GM12865 (cell line): ENCODE measurements at regions not wholly inside any gene's neighbourhood (a gene's known extent, or its start where the extent isn't known, plus 50 kb on each side); places are given as distances from the start of the nearest gene placed in this dataset.

Experiments
- DNase-seq: peaks from one replicate; pipeline ENCODE4 v3.0.0; 2010; ENCODE audit warnings: low read depth
- H3K4me3 ChIP-seq: 2 replicates; pipeline ENCODE4 v1.5.1; 2011; ENCODE audit warnings: mild to moderate bottlenecking, low read depth, low read length, control low read depth
- CTCF ChIP-seq: IDR thresholded peaks from 2 replicates; pipeline ENCODE4 v1.5.1; 2011; ENCODE audit warnings: low read length, control low read depth, low read depth, inconsistent platforms; ENCODE audit not compliant: insufficient read depth; ENCODE audit errors: missing control alignments

- no peak overlapping the region for H3K4me3 ChIP-seq
- DNase-seq, result no peak
- no peak for TF ChIP-seq CTCF
Observed at GRCh38 chr2:129895526-129896082, 83.9 kb upstream of the RAB6C start.

GRCh38 chr2:129896226-129897100, 83.0 kb upstream of the RAB6C start:
- no peak for DNase-seq
- no peak for TF ChIP-seq CTCF
- H3K4me3 ChIP-seq, result no peak overlapping the region

GRCh38 chr2:129901754-129902415, 77.6 kb upstream of the RAB6C start:
- TF ChIP-seq CTCF, result no peak
- no peak for DNase-seq
- H3K4me3 ChIP-seq, result no peak overlapping the region

- H3K4me3 ChIP-seq, result no peak overlapping the region
- no peak for DNase-seq
- no peak for TF ChIP-seq CTCF
Observed at GRCh38 chr2:129902731-129903585, 76.5 kb upstream of the RAB6C start.

- no peak for TF ChIP-seq CTCF
- H3K4me3 ChIP-seq, result no peak overlapping the region
- DNase-seq, result no peak
Observed at GRCh38 chr2:129903586-129904425, 75.7 kb upstream of the RAB6C start.
